Endothelial cell of umbilical vein (primary cell): ENCODE measurements at regions not wholly inside any gene's neighbourhood (a gene's known extent, or its start where the extent isn't known, plus 50 kb on each side); places are given as distances from the start of the nearest gene placed in this dataset.

Source experiments
- EZH2 ChIP-seq: IDR thresholded peaks from 2 replicates; pipeline ENCODE4 v1.6.1; 2012; ENCODE audit warnings: borderline replicate concordance, low read depth, mild to moderate bottlenecking, moderate library complexity, low read length, inconsistent platforms; ENCODE audit not compliant: severe bottlenecking
- FOS ChIP-seq: IDR thresholded peaks from 2 replicates; pipeline ENCODE4 v1.6.1; 2011; ENCODE audit warnings: mild to moderate bottlenecking, low read length, moderate library complexity, borderline replicate concordance; ENCODE audit not compliant: insufficient read depth
- GATA2 ChIP-seq: IDR thresholded peaks from 2 replicates; pipeline ENCODE4 v1.7.0; 2011; ENCODE audit warnings: low read depth, mild to moderate bottlenecking, moderate library complexity, mixed read lengths, low read length; ENCODE audit not compliant: insufficient read length, insufficient read depth
- MYC ChIP-seq: IDR thresholded peaks from one replicate; pipeline ENCODE4 v1.6.1; 2011; ENCODE audit warnings: mild to moderate bottlenecking, low read depth, low read length
- POLR2A ChIP-seq: IDR thresholded peaks from 2 replicates; pipeline ENCODE4 v1.6.1; 2012; ENCODE audit warnings: low read depth, mild to moderate bottlenecking, control low read depth, low read length
- POLR2AphosphoS5 ChIP-seq: IDR thresholded peaks from 2 replicates; pipeline ENCODE4 v1.6.1; 2012; ENCODE audit warnings: low read depth, mild to moderate bottlenecking, control low read depth, low read length, moderate library complexity; ENCODE audit not compliant: insufficient read depth
- TF ChIP-seq, protein P1 (sequence below), 2 donors: IDR thresholded peaks; 1 replicate in 1 of 2; 2 replicates in 1 of 2; pipeline ENCODE4 v1.5.1; 2011; ENCODE audit warnings: low read length in 2 of 2, mild to moderate bottlenecking in 2 of 2, moderate library complexity in 2 of 2, control low read depth in 1 of 2, inconsistent platforms in 1 of 2, low read depth in 1 of 2; ENCODE audit not compliant: insufficient read depth in 1 of 2; ENCODE audit errors: extremely low read depth in 1 of 2
- TF ChIP-seq, protein P2 (sequence below): IDR thresholded peaks from 2 replicates; pipeline ENCODE4 v1.6.1; 2011; ENCODE audit not compliant: insufficient read depth, insufficient read length

DNA sequence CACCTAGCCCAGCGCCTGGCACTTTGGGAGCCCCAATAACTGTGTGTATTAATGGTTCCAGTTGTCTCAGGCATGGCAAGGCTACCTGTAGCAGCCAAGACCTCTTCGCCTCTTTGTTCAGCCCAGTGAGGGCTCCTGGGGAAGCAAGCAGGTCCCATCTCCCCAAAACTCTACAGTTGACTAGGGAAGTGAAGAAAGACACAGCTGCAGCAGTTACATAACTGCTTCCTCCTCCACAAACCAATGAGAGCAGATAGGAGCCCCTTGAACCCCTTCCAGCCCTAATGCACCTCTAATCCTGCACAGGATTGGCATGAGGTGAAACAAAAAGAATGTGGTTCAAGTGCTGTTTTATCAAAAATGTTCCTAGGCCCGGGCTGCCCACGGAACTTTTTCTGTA is 100.5 kb downstream of the SYF2 start:
- TF ChIP-seq POLR2A (no peak), POLR2AphosphoS5 (no peak), EZH2 (no peak), FOS (no peak), GATA2 (no peak), MYC (no peak)
- TF ChIP-seq, protein P1, sequence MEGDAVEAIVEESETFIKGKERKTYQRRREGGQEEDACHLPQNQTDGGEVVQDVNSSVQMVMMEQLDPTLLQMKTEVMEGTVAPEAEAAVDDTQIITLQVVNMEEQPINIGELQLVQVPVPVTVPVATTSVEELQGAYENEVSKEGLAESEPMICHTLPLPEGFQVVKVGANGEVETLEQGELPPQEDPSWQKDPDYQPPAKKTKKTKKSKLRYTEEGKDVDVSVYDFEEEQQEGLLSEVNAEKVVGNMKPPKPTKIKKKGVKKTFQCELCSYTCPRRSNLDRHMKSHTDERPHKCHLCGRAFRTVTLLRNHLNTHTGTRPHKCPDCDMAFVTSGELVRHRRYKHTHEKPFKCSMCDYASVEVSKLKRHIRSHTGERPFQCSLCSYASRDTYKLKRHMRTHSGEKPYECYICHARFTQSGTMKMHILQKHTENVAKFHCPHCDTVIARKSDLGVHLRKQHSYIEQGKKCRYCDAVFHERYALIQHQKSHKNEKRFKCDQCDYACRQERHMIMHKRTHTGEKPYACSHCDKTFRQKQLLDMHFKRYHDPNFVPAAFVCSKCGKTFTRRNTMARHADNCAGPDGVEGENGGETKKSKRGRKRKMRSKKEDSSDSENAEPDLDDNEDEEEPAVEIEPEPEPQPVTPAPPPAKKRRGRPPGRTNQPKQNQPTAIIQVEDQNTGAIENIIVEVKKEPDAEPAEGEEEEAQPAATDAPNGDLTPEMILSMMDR (IDR thresholded peaks at IDR 0.05; ENCODE audit: extremely low read depth in 1 of 2, insufficient read depth in 1 of 2, low read depth in 1 of 2, low read length in 2 of 2), result no peak
- TF ChIP-seq, protein P2, sequence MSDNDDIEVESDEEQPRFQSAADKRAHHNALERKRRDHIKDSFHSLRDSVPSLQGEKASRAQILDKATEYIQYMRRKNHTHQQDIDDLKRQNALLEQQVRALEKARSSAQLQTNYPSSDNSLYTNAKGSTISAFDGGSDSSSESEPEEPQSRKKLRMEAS, result no peak
